Stimulated activated CD4-positive, alpha-beta T cell treated with anti-CD3 and anti-CD28 coated beads, Interleukin-12 subunit alpha, Interleukin-12 subunit beta, amount 100 ng/mL, for 24 hours (primary cell): ENCODE measurements at regions not wholly inside any gene's neighbourhood (a gene's known extent, or its start where the extent isn't known, plus 50 kb on each side); places are given as distances from the start of the nearest gene placed in this dataset.

Source experiments
- DNase-seq, 2 experiments: peaks; one replicate each; pipeline ENCODE4 v3.0.0-alpha.2; 2020; ENCODE audit warnings: low read depth in 2 of 2

DNA sequence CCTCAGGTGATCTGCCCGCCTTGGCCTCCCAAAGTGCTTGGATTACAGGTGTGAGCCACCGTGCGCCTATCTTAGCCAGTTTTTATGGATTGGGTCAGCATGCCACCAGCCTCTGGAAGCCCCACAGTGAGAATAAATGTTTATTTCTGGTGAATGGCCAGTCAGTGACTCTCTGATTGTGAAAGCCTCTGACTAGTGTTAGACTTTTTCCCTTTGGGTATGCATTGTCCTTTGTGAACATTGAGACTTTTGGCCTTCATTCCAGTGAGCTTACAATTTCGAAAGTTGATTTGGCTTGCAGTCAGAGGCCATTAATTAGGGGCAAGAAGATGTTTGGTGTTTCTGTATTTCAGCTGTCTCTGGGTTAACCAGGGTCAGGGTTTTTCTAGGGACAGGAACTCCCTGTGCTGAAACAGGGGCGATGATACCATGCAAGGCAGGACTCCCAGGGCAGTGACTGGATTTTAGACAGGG is 274.5 kb upstream of the C2CD4B start:
- DNase-seq: no peak

DNA sequence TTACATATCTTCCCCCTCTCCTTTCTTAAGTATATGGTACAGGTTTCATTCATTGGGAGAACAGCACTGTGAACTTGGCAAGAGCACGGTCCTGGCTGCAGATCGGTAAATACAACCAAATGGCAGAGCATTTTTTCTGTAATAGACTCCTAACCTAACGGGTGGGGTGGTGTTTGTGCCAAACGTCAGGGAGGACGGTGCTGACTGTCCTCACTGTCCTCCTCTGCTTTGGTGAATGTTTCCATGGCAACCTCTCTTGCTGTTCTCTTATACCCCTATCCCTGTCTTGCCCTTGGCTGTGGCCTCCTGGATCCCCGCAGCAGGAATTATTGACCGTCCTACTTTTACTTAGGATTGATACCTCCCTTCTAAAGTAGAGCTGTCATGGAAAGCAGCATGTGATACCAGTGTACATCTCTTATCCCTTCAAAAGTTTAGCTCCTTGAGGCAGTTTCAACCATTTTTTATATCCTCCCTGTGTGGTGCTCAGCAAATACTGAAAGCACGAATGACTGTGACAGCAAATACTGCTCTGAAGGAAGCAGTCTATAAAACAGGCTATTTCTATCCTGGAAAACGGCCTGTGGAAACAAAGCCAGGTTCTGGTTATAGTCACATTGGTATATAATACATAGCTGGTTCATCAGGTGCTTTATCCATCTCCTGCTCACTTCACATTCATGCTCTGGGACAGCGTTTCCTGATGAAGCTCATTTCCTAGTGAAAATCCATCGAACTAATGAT is 275.4 kb upstream of the C2CD4B start:
- DNase-seq: no peak

DNA sequence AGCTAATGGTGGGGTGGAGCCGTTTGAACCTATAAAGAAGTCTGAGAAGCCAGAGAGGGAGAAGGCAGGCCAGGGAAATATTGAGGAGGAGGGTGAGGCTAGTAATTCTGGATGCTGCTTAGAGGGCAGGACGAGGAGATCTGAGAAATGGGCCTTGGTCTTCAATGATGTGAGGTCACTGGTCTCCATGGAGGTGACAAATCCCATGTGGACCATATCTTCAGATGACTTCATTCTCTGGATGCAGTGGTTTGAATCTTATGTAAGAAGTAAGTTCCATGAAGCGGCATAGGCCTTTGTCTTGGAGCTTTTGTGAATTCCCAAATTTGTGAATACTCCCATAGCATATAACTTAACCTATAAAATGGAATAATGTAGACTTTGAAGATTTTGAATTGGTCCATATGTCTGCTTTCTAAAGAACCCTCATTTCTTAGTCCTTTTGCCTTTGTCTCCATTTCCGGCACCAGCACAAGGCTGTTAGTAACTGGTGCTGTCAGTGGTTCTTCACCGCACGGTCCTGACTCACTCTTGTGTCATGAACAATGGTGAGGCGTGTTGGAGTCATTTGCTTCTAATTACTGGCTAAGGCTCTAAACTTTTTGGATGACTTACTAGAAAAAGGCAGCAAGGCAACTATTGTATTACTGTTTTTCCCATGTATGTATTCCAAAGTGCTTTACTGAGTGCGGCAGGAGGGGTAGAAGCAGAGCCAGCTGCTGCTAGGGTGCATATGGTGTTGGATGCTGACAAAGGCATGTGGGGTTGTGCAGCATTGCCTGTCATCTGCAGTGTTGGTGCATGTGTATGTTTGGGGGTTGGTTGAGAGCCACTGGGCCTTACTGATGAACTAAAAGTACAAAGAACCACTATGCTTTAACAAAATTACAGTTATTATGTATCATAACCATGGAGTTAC is 279.3 kb upstream of the C2CD4B start:
- DNase-seq: no peak

DNA sequence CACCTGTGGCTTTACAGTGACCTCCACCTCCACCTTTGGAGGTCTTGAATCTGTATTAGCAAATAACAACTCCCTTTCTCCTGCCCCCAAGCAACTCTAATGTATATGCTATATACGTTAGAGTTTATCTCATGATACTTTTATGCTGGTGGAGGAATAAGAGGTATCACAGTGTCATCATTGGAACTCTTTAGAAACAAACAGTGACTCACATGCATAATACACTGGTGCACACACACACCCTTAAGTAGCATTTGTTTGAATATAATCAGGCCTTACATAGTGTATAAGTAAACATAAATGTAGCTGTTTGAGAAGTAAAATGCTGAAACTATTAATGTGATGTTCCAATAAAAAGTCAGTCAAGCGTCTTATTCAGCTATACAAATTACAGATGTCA is 280.2 kb upstream of the C2CD4B start:
- DNase-seq: no peak

DNA sequence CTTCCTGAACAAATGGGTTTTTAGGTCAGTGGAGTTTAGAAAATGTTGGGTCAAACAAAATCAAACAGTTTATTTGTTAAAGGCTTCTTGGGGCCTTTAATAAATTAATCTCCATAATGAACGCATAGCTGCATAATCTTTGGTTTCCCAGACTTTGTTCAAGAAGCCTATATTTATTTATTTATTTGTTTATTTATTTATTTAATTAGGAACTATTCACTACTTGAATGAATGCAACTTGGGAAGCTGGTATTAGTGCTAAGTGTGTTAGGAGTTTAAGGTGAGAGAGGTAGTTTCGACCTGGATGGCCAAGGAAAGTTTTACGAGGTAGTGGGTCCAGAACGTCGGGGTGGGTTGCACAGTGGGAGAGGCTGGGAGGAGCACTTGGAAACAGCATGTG is 281.9 kb upstream of the C2CD4B start:
- no peak for DNase-seq

DNA sequence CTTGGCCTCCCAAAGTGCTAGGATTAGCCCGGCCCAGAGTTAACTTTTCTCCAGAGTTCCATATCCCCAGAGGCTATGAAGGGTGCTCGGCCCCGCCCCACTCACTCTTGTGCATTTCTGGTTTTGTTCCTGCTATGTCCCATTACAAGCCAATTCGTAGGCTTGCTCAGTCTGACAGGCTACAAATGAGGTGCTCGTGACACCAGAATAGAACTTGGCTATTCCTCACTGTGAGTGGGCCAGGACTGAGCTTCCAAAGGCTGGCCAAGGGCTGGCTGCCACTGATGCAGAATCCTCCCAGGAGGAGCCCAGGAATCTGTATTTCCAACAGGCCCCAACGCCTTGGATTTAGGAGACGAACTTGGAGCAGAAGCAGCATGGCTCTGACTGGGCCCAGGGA is 282.7 kb upstream of the C2CD4B start:
- DNase-seq: no peak

DNA sequence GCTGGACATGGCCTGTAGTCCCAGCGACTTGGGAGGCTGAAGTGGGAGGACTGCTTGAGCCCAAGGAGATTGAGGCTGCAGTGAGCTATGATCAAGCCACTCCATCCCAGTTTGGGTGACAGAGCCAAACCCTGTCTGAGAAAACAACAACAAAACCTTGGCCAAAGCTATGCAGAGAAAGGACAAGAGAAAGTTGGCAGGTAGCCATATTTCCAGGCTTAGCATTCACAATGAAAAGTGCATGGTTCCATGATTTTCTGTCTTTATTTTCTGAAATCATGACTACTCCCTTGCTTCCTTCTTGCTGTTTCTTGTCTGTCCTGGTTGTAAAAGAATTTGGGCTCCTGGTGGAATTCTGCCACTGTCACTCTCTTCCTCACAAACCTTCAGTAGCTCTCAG is 284.6 kb upstream of the C2CD4B start:
- DNase-seq: no peak

DNA sequence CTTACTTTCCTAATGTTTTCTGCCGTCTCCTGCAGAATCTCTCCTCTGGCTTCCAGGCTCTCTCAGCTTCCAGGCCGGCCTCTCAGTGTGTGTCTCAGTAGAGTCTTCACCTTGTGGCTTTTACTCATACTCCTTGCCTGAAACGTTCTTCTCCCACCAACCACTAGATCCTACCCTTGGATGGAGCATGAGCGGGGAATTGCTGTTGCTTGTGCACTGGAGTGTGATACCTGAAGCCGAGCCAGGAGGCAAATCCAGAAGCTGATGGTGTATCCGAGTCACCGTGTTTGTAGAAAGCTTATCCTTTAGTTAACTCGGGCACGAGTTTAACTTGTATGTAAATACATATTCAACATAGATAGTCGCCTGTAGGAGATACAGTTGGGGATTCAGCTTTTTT is 285.0 kb upstream of the C2CD4B start:
- no peak for DNase-seq

DNA sequence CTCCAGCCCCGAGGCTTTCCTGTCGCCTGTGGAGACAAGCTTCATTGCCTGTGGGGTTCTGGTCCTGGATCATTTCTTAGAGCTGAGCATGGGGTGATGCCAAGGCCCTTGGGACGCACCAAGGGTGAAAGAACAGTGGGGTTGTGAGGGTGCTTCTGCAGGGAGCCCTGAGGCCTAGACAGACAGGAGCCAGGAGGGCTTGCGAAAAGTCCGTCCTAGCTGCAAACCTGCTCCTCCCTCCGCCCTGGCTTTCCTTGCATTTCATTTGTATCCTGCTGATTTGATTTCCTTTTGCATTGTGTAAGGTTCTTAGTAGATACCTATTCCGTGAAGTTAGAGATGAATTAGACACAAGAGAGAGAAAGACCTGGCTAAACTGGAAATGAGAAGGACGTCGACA is 286.9 kb upstream of the C2CD4B start:
- DNase-seq: no peak

DNA sequence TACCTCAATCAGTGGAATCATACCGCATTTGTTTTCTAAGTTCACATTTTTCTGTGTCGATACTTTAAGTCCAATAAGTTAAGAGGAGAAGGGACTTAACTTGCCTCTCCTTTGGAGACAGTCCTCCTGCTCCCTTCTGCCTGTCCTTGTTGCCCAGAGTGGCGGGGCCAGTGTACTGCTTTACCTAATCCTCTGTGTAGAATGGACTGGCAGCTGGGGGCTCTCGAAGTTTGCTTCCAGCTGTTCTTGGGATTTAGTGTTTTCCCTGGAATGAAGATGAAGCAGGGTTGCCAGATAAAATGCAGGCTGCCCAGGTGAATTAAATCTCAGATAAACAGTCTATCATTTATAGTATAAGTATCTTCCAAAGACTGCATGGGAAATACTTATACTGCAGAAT is 287.6 kb upstream of the C2CD4B start:
- no peak for DNase-seq

DNA sequence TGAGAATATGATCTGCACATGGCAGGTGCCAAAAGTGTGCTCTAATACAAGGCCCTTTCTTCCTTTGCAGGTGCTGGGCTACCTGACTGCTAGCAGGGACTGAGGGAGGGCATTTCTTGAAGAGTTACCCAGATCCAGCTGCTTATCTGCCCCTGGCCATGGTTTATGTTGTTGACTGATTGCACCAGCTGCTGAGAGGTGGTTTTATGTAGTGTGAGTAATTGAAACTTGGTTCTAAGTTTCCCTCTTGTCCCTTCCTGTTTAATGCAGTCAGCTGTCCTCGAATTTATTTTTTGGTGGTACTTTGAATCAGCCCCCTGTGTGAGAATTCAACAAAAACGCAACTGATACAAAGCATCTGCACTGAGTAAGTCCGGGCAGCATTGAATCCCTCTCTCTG is 288.3 kb upstream of the C2CD4B start:
- no peak for DNase-seq

DNA sequence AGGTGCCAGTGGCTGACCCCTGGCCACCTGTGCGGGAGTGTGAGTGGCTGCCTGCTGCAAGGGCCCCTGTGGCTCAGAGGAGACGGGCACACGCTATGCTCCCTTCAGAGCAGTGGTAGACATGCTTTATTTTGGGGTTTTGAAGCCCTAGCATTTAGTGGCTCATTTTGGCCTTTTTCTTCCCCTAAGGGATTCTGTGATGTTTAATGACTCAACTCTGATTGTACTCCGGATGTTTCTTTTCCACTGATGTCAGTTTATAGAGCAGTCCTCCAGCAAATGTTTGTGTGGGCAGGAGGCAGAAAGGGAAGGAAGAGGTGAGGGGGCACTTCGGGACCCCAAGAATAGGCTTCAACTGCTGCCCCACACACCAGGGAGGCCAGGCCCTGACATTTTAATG is 288.9 kb upstream of the C2CD4B start:
- DNase-seq: no peak

DNA sequence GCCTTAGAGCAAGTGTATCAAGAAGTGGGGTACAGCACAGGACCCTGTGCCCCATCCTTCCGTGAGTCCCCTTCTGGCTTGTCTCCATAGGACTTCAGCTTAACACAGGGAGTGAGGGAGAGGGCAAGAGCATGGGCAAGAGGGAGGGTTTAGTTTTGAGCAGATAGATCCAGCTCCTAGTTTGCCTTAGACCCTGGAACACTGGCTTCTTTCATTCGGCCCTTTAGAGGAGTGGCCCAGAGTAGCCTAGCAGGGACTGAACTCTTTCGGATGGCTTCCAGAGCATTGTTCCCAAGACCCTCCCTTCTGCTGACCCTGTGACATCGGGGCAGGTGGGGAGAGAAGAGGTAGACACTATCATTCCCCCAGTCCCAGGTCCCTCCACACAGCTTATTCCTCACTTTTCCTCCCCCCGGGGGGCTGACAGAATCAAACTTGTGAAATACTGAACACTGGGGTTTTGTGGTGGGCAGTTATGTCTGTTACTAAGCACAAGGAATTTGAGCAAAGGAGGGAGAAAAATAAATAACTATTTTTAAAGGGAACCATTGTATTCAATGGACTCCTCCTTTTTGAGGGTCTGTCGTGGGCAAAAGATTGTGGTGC is 289.6 kb upstream of the C2CD4B start:
- no peak for DNase-seq

DNA sequence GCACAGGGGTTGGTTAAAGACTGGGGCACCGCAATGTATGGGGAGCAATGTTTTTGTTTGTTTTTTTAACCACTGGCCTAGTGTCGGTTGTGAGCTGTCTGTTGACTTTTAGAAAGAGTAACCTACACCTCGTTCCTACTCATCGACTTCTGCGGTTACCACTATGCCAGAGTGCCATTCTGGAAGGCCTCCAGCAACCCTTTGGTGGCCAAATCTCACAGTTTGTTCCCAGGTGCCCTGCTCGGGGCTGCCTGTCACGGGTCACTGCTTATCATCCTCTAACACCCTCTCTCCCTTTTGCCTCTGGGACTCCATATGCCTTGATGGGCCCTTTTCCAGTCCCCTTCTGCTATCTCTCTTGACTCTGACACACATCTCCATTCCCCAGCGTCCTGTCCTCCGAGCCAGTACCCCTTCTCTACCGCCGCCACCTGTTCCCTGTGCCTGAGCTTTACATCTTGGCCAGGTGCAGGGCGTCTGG is 290.4 kb upstream of the C2CD4B start:
- no peak for DNase-seq

DNA sequence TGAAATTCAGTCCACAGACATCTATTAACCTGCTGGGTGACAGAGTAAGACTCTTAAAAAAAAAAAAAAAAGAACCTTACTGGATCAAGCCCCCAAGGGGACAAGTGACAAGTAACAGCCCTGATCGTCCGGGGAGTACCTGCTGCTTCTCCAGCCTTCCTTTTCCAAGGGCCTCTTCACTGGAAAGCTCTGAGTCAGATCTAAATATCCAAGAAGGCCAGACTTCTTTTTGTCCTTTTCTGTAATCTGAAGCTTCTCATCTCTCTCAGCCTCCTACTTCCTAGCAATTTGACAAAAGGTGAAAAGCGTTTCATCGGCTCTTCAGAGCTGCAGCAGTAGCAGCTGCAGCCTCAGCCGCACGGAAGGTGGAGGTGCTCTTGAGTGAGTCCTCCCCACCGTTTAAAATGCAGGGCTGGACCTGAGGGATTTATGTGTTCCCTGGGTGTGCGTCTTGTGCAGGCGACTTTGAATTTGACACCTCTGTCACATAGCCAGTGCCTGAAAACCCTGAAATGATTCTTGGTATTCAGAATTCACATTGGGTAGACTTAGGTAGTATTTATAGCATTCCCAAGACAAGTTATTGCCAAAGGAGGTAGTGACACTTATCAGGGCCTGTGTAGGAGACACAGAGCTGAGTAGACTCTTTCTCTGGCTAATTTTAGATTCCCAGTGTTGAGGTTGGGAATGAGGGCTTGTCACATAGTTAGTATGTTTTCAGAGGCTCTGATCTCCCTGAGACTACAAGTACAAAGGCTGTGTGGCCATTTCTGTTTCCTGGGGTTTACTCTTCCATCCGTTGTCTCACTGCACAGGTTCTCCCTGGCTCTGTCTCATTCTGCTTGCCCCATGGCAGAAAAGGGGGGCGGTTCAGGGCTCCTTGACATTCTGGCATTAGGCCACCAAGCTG is 291.2 kb upstream of the C2CD4B start:
- DNase-seq: no peak

DNA sequence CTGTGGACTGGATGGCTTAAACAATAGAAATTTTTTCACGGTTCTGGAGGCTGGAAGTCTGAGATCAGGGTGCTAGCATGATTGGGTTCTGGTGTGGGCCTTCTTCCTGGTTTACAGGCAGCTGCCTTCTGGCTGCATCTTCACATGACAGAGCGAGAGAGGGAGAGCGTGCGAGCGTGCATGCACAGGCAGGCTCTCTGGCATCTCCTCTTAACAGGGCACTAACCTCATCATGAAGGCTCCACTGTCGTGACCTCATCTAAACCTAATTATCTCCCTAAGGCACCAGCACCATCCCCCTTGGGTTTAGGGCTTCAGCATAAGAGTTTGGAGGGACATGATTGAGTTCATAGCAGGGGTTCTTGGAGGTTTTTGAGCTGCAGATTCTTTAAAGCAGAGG is 292.0 kb upstream of the C2CD4B start:
- no peak for DNase-seq

DNA sequence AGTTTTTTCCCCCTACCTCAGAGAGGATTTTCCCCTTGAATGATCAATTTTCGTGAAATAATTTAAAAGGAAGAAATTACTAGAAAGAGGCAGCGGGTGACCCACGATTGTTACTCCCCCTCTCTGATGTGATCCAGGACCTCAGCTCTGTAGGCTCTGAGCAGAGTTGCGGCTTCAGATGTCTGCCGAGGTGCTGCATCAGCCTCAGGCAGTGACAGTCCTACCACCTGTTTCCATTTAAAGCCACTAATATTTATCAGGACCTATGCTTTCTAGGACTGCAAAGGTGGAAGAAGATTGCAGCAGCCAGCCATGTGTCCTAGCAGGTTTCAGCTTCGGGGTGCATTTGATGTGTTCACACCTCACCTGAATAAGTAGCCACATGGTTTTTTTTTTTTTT is 294.8 kb upstream of the C2CD4B start:
- no peak for DNase-seq

DNA sequence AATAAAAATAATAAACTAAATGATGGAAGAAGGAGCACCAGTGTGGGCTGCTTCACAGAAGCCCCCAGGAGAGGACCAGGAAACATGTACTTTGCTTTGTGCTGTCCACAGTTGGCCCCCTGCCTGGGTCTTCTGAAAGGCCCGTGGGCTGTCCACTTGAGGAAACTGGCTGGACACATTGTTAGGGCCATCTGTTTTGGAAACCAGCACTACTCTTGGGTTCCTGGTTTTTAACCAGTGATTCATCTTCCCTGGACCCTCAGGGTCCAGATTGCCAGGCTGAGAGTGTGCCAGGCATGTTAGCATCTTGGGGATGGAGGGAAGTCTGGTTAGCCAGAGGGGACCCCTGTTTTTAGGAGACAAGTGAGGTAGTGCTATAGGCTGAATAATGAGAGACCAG is 297.2 kb upstream of the C2CD4B start:
- DNase-seq: no peak

DNA sequence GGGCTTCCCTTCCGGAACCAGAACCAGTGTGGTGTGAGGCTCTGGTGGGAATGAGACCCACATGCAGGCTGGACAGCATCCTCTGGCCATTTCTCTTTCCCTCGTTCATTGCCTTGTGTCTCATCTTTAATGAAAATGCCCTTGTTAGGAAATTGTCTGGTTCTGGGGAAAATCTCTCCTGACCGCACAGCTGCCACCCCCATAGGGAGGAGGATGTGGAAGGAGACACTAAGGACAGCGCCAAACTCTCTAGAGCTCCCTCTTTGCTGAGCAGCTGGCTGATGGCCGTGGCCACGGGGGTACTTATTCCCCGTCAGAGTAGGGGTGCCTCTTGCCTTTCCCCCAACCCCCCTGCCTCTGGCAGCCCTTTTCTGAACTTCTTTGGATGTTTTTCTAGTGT is 297.6 kb upstream of the C2CD4B start:
- no peak for DNase-seq

DNA sequence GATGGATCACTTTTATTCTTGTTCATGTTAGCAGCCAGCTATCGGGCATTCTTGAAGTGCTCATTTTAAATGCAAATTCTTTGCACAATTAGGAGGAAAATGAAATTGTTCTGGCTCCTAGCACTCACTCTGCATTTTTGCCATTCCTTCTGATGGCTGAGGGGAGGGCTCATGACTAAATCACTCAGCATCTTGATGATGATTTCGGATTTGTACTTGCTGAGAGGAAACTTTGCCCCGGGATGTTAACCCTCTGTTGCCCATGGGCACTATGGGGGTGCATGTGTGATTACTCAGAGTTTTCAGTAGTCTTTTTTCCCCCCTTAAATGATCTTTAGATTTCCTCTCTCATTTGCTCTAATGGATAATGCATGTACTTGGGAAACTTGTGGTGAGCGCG is 299.6 kb upstream of the C2CD4B start:
- no peak for DNase-seq

DNA sequence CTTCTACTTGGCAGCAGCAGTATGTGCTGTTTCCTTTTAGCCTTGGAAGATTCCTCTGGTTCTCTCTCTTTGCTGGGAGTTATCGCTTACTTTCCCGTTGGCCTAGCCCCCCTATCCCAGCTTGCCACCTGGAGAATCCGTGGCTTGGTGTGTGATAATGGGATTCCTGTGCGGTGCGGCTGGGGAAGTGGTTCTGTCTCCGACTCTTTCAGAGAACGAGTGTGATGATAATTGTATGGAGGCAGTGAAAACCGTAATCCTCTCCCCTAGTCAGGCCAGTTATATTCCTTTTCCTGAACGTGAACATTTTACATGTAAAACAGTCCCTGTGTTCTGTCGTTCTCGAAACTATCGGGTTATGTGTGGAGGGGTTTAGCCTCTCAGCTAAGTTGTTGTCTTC is 300.1 kb upstream of the C2CD4B start:
- no peak for DNase-seq

DNA sequence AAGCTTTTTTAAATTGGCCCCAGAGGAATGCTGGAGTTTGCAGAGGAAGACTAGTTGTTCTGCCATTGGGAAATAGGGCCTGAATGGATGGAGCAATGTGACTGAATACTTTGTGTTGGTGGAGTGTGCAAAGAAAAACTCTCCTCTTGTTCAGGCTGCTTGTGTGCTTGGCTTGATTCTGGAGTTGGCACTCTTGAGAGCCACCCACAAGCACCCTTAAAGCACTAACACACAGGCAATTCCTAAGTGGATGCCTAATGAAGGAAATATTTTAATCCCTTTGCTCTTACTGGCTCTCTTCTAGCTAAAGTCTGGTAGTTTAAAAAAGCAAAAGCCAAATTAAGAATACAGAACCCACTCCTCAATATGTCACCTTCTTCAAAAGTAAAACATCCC is 304.4 kb upstream of the C2CD4B start:
- DNase-seq: no peak
